GM18498 (cell line): ENCODE measurements at regions not wholly inside any gene's neighbourhood (a gene's known extent, or its start where the extent isn't known, plus 50 kb on each side); places are given as distances from the start of the nearest gene placed in this dataset.

Experiments
- ATAC-seq: cut with Tn5 transposase; IDR thresholded peaks from one replicate; pipeline ENCODE4 v1.9.1; 2021; ENCODE audit warnings: mild to moderate bottlenecking, moderate library complexity; ENCODE audit not compliant: unreplicated experiment

GRCh38 chr2:4356109-4356508 lies 652.7 kb downstream of the DCDC2C start:
- ATAC-seq, result no peak

GRCh38 chr2:4356541-4356940 lies 653.2 kb downstream of the DCDC2C start:
- ATAC-seq, result no peak

- ATAC-seq, result no peak
These were observed 653.7 kb downstream of the DCDC2C start for GRCh38 chr2:4357121-4357520.

- no peak for ATAC-seq
These were observed 655.5 kb downstream of the DCDC2C start for GRCh38 chr2:4358837-4359236.

GRCh38 chr2:4368907-4369306 lies 665.5 kb downstream of the DCDC2C start:
- no peak for ATAC-seq

- ATAC-seq, result no peak
These were observed 666.5 kb downstream of the DCDC2C start for GRCh38 chr2:4369826-4370419.

GRCh38 chr2:4370422-4371090 lies 667.2 kb downstream of the DCDC2C start:
- no peak for ATAC-seq

GRCh38 chr2:4381049-4381448 lies 677.7 kb downstream of the DCDC2C start:
- ATAC-seq, result no peak

GRCh38 chr2:4381773-4382172 lies 678.4 kb downstream of the DCDC2C start:
- ATAC-seq, result no peak

GRCh38 chr2:4391013-4391412 lies 687.6 kb downstream of the DCDC2C start:
- no peak for ATAC-seq

- ATAC-seq, result no peak
These were observed 701.0 kb downstream of the DCDC2C start for GRCh38 chr2:4404363-4404762.

- ATAC-seq, result no peak
These were observed 704.9 kb downstream of the DCDC2C start for GRCh38 chr2:4408321-4408720.

- ATAC-seq, result no peak
These were observed 709.3 kb downstream of the DCDC2C start for GRCh38 chr2:4412637-4413187.

GRCh38 chr2:4415171-4415570 lies 711.8 kb downstream of the DCDC2C start:
- ATAC-seq, result no peak

- no peak for ATAC-seq
These were observed 712.5 kb downstream of the DCDC2C start for GRCh38 chr2:4415810-4416413.

GRCh38 chr2:4416431-4416830 lies 713.1 kb downstream of the DCDC2C start:
- ATAC-seq, result no peak

GRCh38 chr2:4417771-4418170 lies 714.4 kb downstream of the DCDC2C start:
- no peak for ATAC-seq

- ATAC-seq, result no peak
These were observed 716.7 kb downstream of the DCDC2C start for GRCh38 chr2:4420032-4420431.

- ATAC-seq, result no peak
These were observed 720.8 kb downstream of the DCDC2C start for GRCh38 chr2:4424153-4424552.

GRCh38 chr2:4427083-4427482 lies 723.7 kb downstream of the DCDC2C start:
- no peak for ATAC-seq

- no peak for ATAC-seq
These were observed 742.4 kb downstream of the DCDC2C start for GRCh38 chr2:4445821-4446220.

- no peak for ATAC-seq
These were observed 751.5 kb downstream of the DCDC2C start for GRCh38 chr2:4454907-4455306.
